Anterior cingulate cortex (tissue), 58 donors: ENCODE measurements at regions not wholly inside any gene's neighbourhood (a gene's known extent, or its start where the extent isn't known, plus 50 kb on each side); places are given as distances from the start of the nearest gene placed in this dataset.

Experiments used
- DNase-seq, 58 donors: peaks; one replicate each; lab custom pipeline; 2025; lab: John Stamatoyannopoulos, UW

GRCh38 chr20:46810448-46811223, 84.0 kb upstream of the EYA2 start:
- no peak for DNase-seq

GRCh38 chr20:46811224-46812084, 83.2 kb upstream of the EYA2 start:
- no peak for DNase-seq

- no peak for DNase-seq
These were observed 80.0 kb upstream of the EYA2 start for GRCh38 chr20:46814366-46815232.

- DNase-seq, result no peak
These were observed 78.5 kb upstream of the EYA2 start for GRCh38 chr20:46816097-46816496.

GRCh38 chr20:46816886-46817638, 77.6 kb upstream of the EYA2 start:
- no peak for DNase-seq

GRCh38 chr20:46820682-46821081, 74.0 kb upstream of the EYA2 start:
- DNase-seq, result no peak

GRCh38 chr20:46823271-46823751, 71.3 kb upstream of the EYA2 start:
- DNase-seq, result no peak

- DNase-seq, result no peak
These were observed 70.9 kb upstream of the EYA2 start for GRCh38 chr20:46823753-46824152.

- DNase-seq, result no peak
These were observed 68.2 kb upstream of the EYA2 start for GRCh38 chr20:46826343-46826984.

GRCh38 chr20:46827718-46828458, 66.8 kb upstream of the EYA2 start:
- DNase-seq, result no peak

GRCh38 chr20:46828471-46828870, 66.2 kb upstream of the EYA2 start:
- DNase-seq, result no peak

- no peak for DNase-seq
These were observed 63.6 kb upstream of the EYA2 start for GRCh38 chr20:46830886-46831632.

GRCh38 chr20:46831633-46832011, 63.0 kb upstream of the EYA2 start:
- DNase-seq, result no peak

- DNase-seq, result no peak
These were observed 62.1 kb upstream of the EYA2 start for GRCh38 chr20:46832555-46832954.

- DNase-seq, result no peak
These were observed 61.3 kb upstream of the EYA2 start for GRCh38 chr20:46833360-46833759.

GRCh38 chr20:46835418-46835817, 59.2 kb upstream of the EYA2 start:
- no peak for DNase-seq

- DNase-seq, result no peak
These were observed 57.6 kb upstream of the EYA2 start for GRCh38 chr20:46837083-46837482.

- no peak for DNase-seq
These were observed 56.6 kb upstream of the EYA2 start for GRCh38 chr20:46838011-46838410.
